Thymus (tissue), 11 donors: ENCODE measurements at regions not wholly inside any gene's neighbourhood (a gene's known extent, or its start where the extent isn't known, plus 50 kb on each side); places are given as distances from the start of the nearest gene placed in this dataset.

Source experiments
- DNase-seq, 9 donors: peaks; one replicate each; pipeline ENCODE4 v3.0.0-alpha.2; 2013; ENCODE audit warnings: low spot score in 9 of 9, low read depth in 6 of 9, missing footprints in 1 of 9
- H3K27ac ChIP-seq, 2 donors: one replicate each; pipeline ENCODE4 v1.5.1; 2013; ENCODE audit warnings: control low read depth in 1 of 2, low read depth in 1 of 2, low read length in 1 of 2, mild to moderate bottlenecking in 1 of 2, moderate library complexity in 1 of 2
- H3K27me3 ChIP-seq, 2 donors: one replicate each; pipeline ENCODE4 v1.5.1; 2013; ENCODE audit warnings: low read length in 1 of 2; ENCODE audit not compliant: control insufficient read depth in 2 of 2, insufficient read depth in 1 of 2
- H3K36me3 ChIP-seq, 2 donors: one replicate each; pipeline ENCODE4 v1.5.1; 2013; ENCODE audit warnings: low read length in 1 of 2, mild to moderate bottlenecking in 1 of 2, moderate library complexity in 1 of 2; ENCODE audit not compliant: control insufficient read depth in 2 of 2, insufficient read depth in 2 of 2
- H3K4me1 ChIP-seq, 2 donors: one replicate each; pipeline ENCODE4 v1.5.1; 2013; ENCODE audit warnings: low read length in 2 of 2; ENCODE audit not compliant: control insufficient read depth in 2 of 2, insufficient read depth in 2 of 2
- H3K4me3 ChIP-seq, 2 donors: one replicate each; pipeline ENCODE4 v1.5.1; 2013; ENCODE audit warnings: low read length in 2 of 2, control low read depth in 1 of 2, mild to moderate bottlenecking in 1 of 2
- H3K9me3 ChIP-seq, 2 donors: one replicate each; pipeline ENCODE4 v1.5.1; 2013; ENCODE audit warnings: low read length in 1 of 2, mild to moderate bottlenecking in 1 of 2; ENCODE audit not compliant: control insufficient read depth in 2 of 2, insufficient read depth in 1 of 2
- WGBS: extraction: QIAGEN DNeasy Blood & Tissue Kit; methylation state at CpG from one replicate; pipeline ENCODE4 v1.1.7; 2013; 5-methylcytosine and 5-hydroxymethylcytosine counted together
- donor health status: healthy.

DNA sequence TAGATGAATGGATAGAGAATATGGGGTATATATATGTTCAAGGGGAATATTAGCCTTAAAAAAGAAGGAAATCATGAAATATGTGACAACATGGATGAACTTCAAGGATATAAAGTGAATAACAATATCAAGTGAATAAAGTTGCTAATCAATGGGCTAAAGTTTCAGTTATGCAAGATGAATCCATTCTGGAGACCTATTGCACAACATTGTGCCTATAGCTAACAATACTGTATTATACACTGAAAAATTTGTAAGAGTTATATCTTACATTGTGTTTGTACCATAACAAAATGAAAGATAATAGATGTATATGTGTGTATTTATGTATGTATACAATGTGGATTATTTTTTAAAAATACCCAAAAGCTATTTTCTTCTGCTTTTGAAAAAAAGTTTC, 96.3 kb upstream of the DPYD start:
- H3K27ac ChIP-seq = no peak overlapping the region
- no peaks in the 10 kb centered on the region for H3K9me3 ChIP-seq
- H3K4me3 ChIP-seq = no peak overlapping the region
- no peaks in the 10 kb centered on the region for H3K4me1 ChIP-seq
- no peaks in the 10 kb centered on the region for H3K27me3 ChIP-seq
- no peaks in the 10 kb centered on the region for H3K36me3 ChIP-seq
- DNase-seq = no peak

DNA sequence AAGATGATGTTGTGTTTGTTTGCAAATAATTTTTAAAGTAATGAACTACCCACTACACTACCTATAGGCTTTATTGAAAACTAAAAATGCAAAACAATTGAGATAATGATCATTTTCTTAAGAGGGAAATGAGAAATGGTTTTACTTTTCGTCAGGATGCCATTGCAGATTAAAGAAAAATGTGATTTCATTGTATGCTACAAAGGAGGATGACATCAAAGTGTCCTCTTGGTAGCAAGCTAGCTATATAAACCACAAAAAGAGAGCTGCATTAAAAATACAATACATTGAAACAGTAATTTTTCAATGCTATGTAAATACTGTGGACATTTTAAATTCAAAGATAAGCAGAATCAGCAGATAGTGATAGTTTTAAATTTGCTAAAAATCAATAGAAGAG, 87.5 kb upstream of the DPYD start:
- DNase-seq = no peak
- Histone ChIP-seq H3K27ac (no peak overlapping the region), H3K27me3 (no peaks in the 10 kb centered on the region), H3K9me3 (no peaks in the 10 kb centered on the region), H3K4me3 (no peak overlapping the region), H3K4me1 (no peaks in the 10 kb centered on the region), H3K36me3 (no peaks in the 10 kb centered on the region)
- 5% methylated on average over 1 of the region's 1 CpG for WGBS

DNA sequence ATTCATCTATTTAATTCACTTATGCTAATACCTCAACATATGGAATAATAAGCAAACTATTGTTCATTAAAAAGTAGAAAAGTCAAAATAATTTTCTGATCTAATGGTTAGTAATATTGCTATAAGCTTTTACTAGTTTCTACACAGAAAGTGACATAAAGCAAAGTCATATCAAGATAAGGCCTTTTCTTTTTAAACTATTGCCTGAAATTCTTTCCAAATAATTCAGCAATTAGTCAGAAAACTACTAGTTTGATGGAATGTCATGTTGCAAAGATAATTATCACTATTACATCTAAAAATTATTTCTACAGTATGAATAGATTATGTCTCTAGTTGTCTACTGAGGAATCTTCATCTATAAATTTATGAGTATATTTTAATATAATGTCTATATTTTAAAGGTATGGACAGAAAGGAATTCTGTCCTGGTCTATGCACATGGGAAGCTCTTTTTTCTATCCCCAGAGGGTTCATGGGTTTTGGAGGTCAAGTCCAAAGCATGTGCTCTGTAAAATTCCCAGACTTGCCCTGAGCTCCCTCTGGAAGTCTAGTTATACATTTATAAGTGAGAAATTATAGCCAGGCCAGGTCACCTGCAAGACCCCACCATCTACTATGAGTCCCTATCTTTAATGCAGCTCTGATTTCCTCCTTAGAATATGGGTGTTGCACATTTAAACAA, 84.6 kb upstream of the DPYD start:
- no peaks in the 10 kb centered on the region for H3K9me3 ChIP-seq

DNA sequence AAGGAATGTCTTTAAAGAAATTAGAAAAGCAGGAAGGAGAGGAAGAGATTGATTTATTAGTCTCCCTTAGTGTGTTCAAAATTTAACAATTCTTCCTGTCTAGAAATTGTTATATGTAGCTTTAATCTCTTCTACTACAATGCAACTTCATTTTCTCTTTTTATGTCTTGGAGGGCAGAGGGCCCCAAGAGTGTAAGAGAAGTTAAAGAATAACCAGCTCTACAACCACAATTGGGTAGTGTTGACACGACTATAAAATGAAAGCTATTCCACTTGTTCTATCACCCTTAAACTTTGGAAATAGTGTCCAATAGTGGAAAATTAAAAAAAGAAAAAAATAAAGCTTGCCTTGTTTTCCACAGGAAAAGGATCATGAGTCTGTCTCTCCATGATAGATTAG, 82.6 kb upstream of the DPYD start:
- Histone ChIP-seq H3K4me1 (no peaks in the 10 kb centered on the region), H3K4me3 (no peak overlapping the region), H3K9me3 (no peaks in the 10 kb centered on the region), H3K27me3 (no peaks in the 10 kb centered on the region), H3K27ac (no peak overlapping the region), H3K36me3 (no peaks in the 10 kb centered on the region)
- 68% methylated on average over 1 of the region's 1 CpG for whole genome bisulfite sequencing
- no peak for DNase-seq

More for the DNA sequence above, 84.6 kb upstream of the DPYD start:
- Histone ChIP-seq H3K27ac (no peak overlapping the region), H3K36me3 (no peaks in the 10 kb centered on the region), H3K27me3 (no peaks in the 10 kb centered on the region), H3K4me3 (no peak overlapping the region), H3K4me1 (no peaks in the 10 kb centered on the region)
- no peak for DNase-seq

DNA sequence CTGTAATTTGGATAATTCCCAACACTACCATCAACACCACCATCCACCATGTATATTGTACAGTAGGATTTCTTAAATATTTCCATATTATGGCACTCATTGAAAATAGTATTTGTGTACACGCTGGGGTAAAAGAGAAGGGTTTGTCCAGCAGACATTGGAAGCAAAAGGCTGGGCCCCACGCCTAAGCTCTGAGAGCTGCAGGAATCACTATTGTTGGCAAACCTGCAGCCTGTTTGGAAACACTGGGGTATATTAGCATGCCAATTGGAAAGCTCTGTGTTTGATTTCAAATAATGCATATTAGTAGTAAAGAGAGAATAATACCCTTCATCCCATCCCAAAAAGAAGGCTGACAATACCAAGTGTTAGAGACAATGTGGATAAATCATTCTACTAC, 81.5 kb upstream of the DPYD start:
- over 99% methylated on average over 2 of the region's 2 CpGs for WGBS

DNA sequence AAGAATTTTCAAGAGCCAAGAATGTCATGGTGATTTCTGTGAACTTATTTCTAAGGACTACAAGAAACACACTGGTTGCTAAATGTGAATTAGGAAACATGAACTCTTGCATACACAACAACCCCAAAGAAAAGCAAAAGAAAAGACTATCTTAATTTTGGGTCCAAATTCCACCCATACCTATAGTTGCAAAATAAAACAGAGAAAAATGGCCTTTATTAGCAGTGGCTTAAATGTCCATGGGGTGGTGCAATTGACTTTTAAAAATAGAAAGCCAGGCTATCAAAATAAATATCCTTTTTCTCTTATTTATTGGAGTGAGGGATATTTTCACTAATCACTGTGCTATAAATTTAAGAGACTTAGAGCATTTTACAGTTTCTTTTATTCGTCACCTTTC, 80.9 kb upstream of the DPYD start:
- DNase-seq = no peak
- no peaks in the 10 kb centered on the region for H3K36me3 ChIP-seq
- no peak overlapping the region for H3K27ac ChIP-seq
- 100% methylated on average over 1 of the region's 1 CpG for WGBS
- no peaks in the 10 kb centered on the region for H3K4me1 ChIP-seq
- H3K4me3 ChIP-seq = no peak overlapping the region
- no peaks in the 10 kb centered on the region for H3K9me3 ChIP-seq
- H3K27me3 ChIP-seq = no peaks in the 10 kb centered on the region

More for the DNA sequence above, 81.5 kb upstream of the DPYD start:
- DNase-seq = no peak
- Histone ChIP-seq H3K36me3 (no peaks in the 10 kb centered on the region), H3K27ac (no peak overlapping the region), H3K4me1 (no peaks in the 10 kb centered on the region), H3K9me3 (no peaks in the 10 kb centered on the region), H3K4me3 (no peak overlapping the region), H3K27me3 (no peaks in the 10 kb centered on the region)

DNA sequence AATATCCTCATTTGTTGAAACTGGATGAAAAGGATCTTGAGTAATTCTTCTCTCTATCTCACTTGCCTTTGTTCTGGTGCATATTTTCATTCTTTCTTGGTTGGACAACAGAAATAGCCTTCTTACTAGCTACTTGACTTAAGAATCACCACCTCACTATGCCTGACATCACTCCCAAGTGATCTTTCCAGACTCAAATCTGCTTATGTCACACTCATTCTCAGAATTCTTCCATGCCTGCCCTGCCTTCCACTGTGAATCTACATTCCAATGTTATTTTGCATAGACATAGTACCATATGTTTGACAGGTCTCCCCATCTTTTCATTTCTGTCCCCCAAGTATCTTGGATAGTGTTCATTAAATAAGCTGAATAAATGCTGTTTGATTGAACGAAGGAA, 78.5 kb upstream of the DPYD start:
- no peaks in the 10 kb centered on the region for H3K9me3 ChIP-seq
- DNase-seq = no peak
- H3K27ac ChIP-seq = no peak overlapping the region
- H3K27me3 ChIP-seq = no peaks in the 10 kb centered on the region
- H3K36me3 ChIP-seq = no peaks in the 10 kb centered on the region
- no peak overlapping the region for H3K4me3 ChIP-seq
- WGBS = 92% methylated on average over 1 of the region's 1 CpG
- no peaks in the 10 kb centered on the region for H3K4me1 ChIP-seq

DNA sequence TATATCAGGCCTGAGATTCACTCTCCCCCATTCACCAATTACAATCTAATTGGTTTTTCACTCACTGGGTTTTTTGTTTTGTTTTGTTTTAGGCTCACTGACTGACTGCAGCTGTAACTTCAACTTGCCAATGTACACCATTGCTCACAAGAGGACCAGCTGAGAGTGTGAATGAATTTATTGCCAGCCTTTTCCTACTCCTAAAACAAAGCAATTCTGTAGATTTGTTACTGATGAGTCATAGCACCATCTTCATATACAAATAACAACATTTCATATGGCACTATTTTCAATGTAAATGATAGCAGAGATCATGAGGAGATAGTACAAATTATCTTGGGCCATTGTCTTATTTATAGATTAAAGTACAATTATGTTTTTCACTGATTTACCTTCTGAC, 76.0 kb upstream of the DPYD start:
- no peak for DNase-seq
- no peaks in the 10 kb centered on the region for H3K4me1 ChIP-seq
- H3K27me3 ChIP-seq = no peaks in the 10 kb centered on the region
- no peaks in the 10 kb centered on the region for H3K36me3 ChIP-seq
- H3K27ac ChIP-seq = no peak overlapping the region
- no peaks in the 10 kb centered on the region for H3K9me3 ChIP-seq
- no peak overlapping the region for H3K4me3 ChIP-seq

DNA sequence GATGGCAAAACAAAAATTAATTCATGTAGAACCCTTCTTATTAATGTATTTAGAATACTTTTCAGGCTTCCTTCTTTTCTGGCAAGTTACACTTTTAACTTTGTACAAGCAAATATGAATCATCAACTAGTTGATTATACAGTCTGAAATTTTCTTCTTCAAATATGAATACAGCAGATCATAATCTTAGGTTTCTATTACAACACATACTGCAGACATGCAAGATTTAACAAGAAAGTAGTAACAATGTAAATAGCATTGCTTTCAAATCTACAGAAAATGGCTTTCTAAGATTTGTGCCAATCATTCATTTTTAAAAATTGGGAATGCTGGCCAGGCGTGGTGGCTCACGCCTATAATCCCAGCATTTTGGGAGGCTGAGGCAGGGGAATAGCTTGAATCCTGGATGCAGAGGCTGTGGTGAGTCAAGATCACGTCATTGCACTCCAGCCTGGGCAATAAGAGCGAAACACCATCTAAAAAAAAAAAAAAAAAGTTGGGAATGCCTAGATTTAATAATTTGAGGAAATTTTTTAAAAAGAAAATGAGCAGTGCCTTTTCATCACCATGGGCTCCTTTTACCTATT, 68.4 kb upstream of the DPYD start:
- WGBS = 97% methylated on average over 4 of the region's 4 CpGs

More for the DNA sequence above, 68.4 kb upstream of the DPYD start:
- H3K36me3 ChIP-seq = no peaks in the 10 kb centered on the region
- H3K4me3 ChIP-seq = no peak overlapping the region
- no peak for DNase-seq
- no peaks in the 10 kb centered on the region for H3K4me1 ChIP-seq
- no peaks in the 10 kb centered on the region for H3K9me3 ChIP-seq
- no peak overlapping the region for H3K27ac ChIP-seq
- H3K27me3 ChIP-seq = no peaks in the 10 kb centered on the region
